ENCODE measurements at regions not wholly inside any gene's neighbourhood (a gene's known extent, or its start where the extent isn't known, plus 50 kb on each side); places are given as distances from the start of the nearest gene placed in this dataset.

- Histone ChIP-seq H2AK5ac (ENCODE audit: low read depth, low read length) (no peak overlapping the region), H4K91ac (replicated peaks; ENCODE audit: insufficient read length, low read length) (no peak overlapping the region), H3K79me2 (ENCODE audit: control insufficient read depth in 1 of 2, insufficient read depth in 2 of 2, low read length in 2 of 2) (no peaks in the 10 kb centered on the region), H3K14ac (ENCODE audit: insufficient read length) (no peak overlapping the region), H3K23ac (ENCODE audit: insufficient read length) (no peak overlapping the region), H2BK5ac (ENCODE audit: low read depth, low read length) (no peak overlapping the region), H2AFZ (ENCODE audit: low read length) (no peak overlapping the region), H3K27ac (ENCODE audit: low read depth, low read length) (no peak overlapping the region), H4K8ac (ENCODE audit: extremely low read depth, insufficient read depth, low read length) (no peak overlapping the region), H3K23me2 (ENCODE audit: low read depth, low read length) (no peaks in the 10 kb centered on the region), H2BK20ac (ENCODE audit: low read length) (no peak overlapping the region), H3K9ac (replicated peaks in 1 of 4; ENCODE audit: extremely low read depth in 1 of 4, low read depth in 3 of 4, low read length in 3 of 4) (no peak overlapping the region), H2BK15ac (ENCODE audit: low read length) (no peak overlapping the region), H3K4me1 (replicated peaks in 1 of 4; ENCODE audit: control insufficient read depth in 3 of 4, insufficient read depth in 4 of 4, low read length in 3 of 4) (no peaks in the 10 kb centered on the region), H3K36me3 (ENCODE audit: control insufficient read depth in 2 of 4, insufficient read depth in 4 of 4, low read length in 3 of 4) (no peaks in the 10 kb centered on the region), H3K4me2 (ENCODE audit: insufficient read depth in 1 of 2, low read depth in 2 of 2, low read length in 2 of 2) (no peak overlapping the region), H3K4me3 (ENCODE audit: extremely low read depth in 1 of 4, insufficient read depth in 2 of 4, low read depth in 3 of 4, low read length in 4 of 4) (no peak overlapping the region), H4K20me1 (replicated peaks in 1 of 2; ENCODE audit: control insufficient read depth in 1 of 2, insufficient read depth in 2 of 2, low read length in 2 of 2) (no peaks in the 10 kb centered on the region), H3K9me3 (ENCODE audit: insufficient read depth in 2 of 2, low read depth in 1 of 2, low read length in 1 of 2) (no peaks in the 10 kb centered on the region), H3K4ac (replicated peaks; ENCODE audit: insufficient read length, low read depth, low read length) (no peak overlapping the region), H3K27me3 (replicated peaks in 1 of 4; ENCODE audit: control insufficient read depth in 3 of 4, extremely low read depth in 1 of 4, insufficient read depth in 3 of 4, low read length in 3 of 4) (no peaks in the 10 kb centered on the region), H3K79me1 (ENCODE audit: low read depth, low read length) (no peaks in the 10 kb centered on the region), H3K56ac (replicated peaks; ENCODE audit: insufficient read length, low read depth, low read length) (no peak overlapping the region), H2BK120ac (replicated peaks; ENCODE audit: low read depth, low read length) (no peak overlapping the region), H4K5ac (ENCODE audit: insufficient read length, low read depth, low read length) (no peak overlapping the region), H3K18ac (ENCODE audit: extremely low read depth, low read length) (no peak overlapping the region), H2BK12ac (ENCODE audit: low read depth, low read length) (no peak overlapping the region)
- WGBS, 2 experiments (ENCODE audit: extremely low coverage in 1 of 2, insufficient coverage in 1 of 2, insufficient read length in 1 of 2, insufficient replicate concordance in 2 of 2, low coverage in 1 of 2, low lambda C conversion rate in 2 of 2, missing lambda C conversion rate in 1 of 2), result 94% methylated on average over 1 of the region's 1 CpG; no CpG with 5 or more reads in 1 of the 2 experiments
- TF ChIP-seq ASH2L (IDR thresholded peaks at IDR 0.05; ENCODE audit: low read length) (no peak), MAFK (IDR thresholded peaks at IDR 0.05; ENCODE audit: low read depth, low read length) (peak; percentile 32; the same call in 1 of the 2 replicates)
- DNase-seq (ENCODE audit: low read depth in 1 of 2, low spot score in 2 of 2) (no peak), FAIRE-seq (no peak)
- ChIA-PET POLR2A (ENCODE audit: partially characterized antibody) (no interaction called here), CTCF (ENCODE audit: partially characterized antibody) (no interaction called here)
These were observed 165.5 kb upstream of the CRIM1 start for GRCh38 chr2:36190097-36190496.

Measured in H1 (cell line).